ENCODE measurements at regions not wholly inside any gene's neighbourhood (a gene's known extent, or its start where the extent isn't known, plus 50 kb on each side); places are given as distances from the start of the nearest gene placed in this dataset.

- no peak overlapping the region for H3K4me3 ChIP-seq (ENCODE audit: low read length)
- no peak for DNase-seq (ENCODE audit: low read depth)
- no peak for TF ChIP-seq CTCF (conservative IDR thresholded peaks at IDR 0.05; ENCODE audit: low read length)
These were observed 927.3 kb upstream of the ACVR2A start for GRCh38 chr2:146917431-146918042.

GRCh38 chr2:146916914-146917313, 927.9 kb upstream of the ACVR2A start:
- no peak for TF ChIP-seq CTCF (conservative IDR thresholded peaks at IDR 0.05; ENCODE audit: low read length)
- no peak for DNase-seq (ENCODE audit: low read depth)
- no peak overlapping the region for H3K4me3 ChIP-seq (ENCODE audit: low read length)

- no peak for TF ChIP-seq CTCF (conservative IDR thresholded peaks at IDR 0.05; ENCODE audit: low read length)
- DNase-seq (ENCODE audit: low read depth), result no peak
- no peak overlapping the region for H3K4me3 ChIP-seq (ENCODE audit: low read length)
These were observed 931.4 kb upstream of the ACVR2A start for GRCh38 chr2:146913476-146913875.

- H3K4me3 ChIP-seq (ENCODE audit: low read length), result no peak overlapping the region
- no peak for TF ChIP-seq CTCF (conservative IDR thresholded peaks at IDR 0.05; ENCODE audit: low read length)
- no peak for DNase-seq (ENCODE audit: low read depth)
These were observed 932.3 kb upstream of the ACVR2A start for GRCh38 chr2:146912536-146912935.

- no peak for DNase-seq (ENCODE audit: low read depth)
- TF ChIP-seq CTCF (conservative IDR thresholded peaks at IDR 0.05; ENCODE audit: low read length), result no peak
These were observed 936.1 kb upstream of the ACVR2A start for GRCh38 chr2:146908776-146909175.

GRCh38 chr2:146898083-146898482, 946.7 kb upstream of the ACVR2A start:
- TF ChIP-seq CTCF (conservative IDR thresholded peaks at IDR 0.05; ENCODE audit: low read length), result no peak
- DNase-seq (ENCODE audit: low read depth), result no peak
- H3K4me3 ChIP-seq (ENCODE audit: low read length), result no peak overlapping the region

More at GRCh38 chr2:146908776-146909175, 936.1 kb upstream of the ACVR2A start:
- H3K4me3 ChIP-seq (ENCODE audit: low read length), result no peak overlapping the region

- no peak overlapping the region for H3K4me3 ChIP-seq (ENCODE audit: low read length)
- DNase-seq (ENCODE audit: low read depth), result no peak
- no peak for TF ChIP-seq CTCF (conservative IDR thresholded peaks at IDR 0.05; ENCODE audit: low read length)
These were observed 950.3 kb upstream of the ACVR2A start for GRCh38 chr2:146894514-146894913.
